HG03135 (cell line): ENCODE measurements at regions not wholly inside any gene's neighbourhood (a gene's known extent, or its start where the extent isn't known, plus 50 kb on each side); places are given as distances from the start of the nearest gene placed in this dataset.
"Not testable (repeated sequence)": the region's sequence is repeated elsewhere in the genome, so short reads cannot be mapped to it uniquely, and the experiment has no call there.

ENCODE experiments used
- ATAC-seq: cut with Tn5 transposase; IDR thresholded peaks from one replicate; pipeline ENCODE4 v1.9.1; 2021; ENCODE audit warnings: mild to moderate bottlenecking, moderate library complexity; ENCODE audit not compliant: unreplicated experiment

- no peak for ATAC-seq
Measured at GRCh38 chr13:90577726-90578125, 769.8 kb upstream of the MIR17HG start.

GRCh38 chr13:90585392-90585791 is 762.1 kb upstream of the MIR17HG start:
- no peak for ATAC-seq

GRCh38 chr13:90591260-90591926 is 756.1 kb upstream of the MIR17HG start:
- no peak for ATAC-seq

GRCh38 chr13:90591927-90592268 is 755.6 kb upstream of the MIR17HG start:
- no peak for ATAC-seq

- no peak for ATAC-seq
Measured at GRCh38 chr13:90592943-90593342, 754.5 kb upstream of the MIR17HG start.

- no peak for ATAC-seq
Measured at GRCh38 chr13:90594681-90595080, 752.8 kb upstream of the MIR17HG start.

- no peak for ATAC-seq
Measured at GRCh38 chr13:90605664-90606063, 741.8 kb upstream of the MIR17HG start.

- not testable (repeated sequence) for ATAC-seq
Measured at GRCh38 chr13:90606921-90607320, 740.6 kb upstream of the MIR17HG start.

GRCh38 chr13:90612391-90612790 is 735.1 kb upstream of the MIR17HG start:
- no peak for ATAC-seq

- no peak for ATAC-seq
Measured at GRCh38 chr13:90613076-90613795, 734.3 kb upstream of the MIR17HG start.

- ATAC-seq: no peak
Measured at GRCh38 chr13:90615236-90615635, 732.3 kb upstream of the MIR17HG start.

GRCh38 chr13:90615767-90616166 is 731.7 kb upstream of the MIR17HG start:
- no peak for ATAC-seq

- ATAC-seq: no peak
Measured at GRCh38 chr13:90618133-90618532, 729.4 kb upstream of the MIR17HG start.

GRCh38 chr13:90622541-90622940 is 724.9 kb upstream of the MIR17HG start:
- ATAC-seq: no peak

GRCh38 chr13:90623318-90624011 is 724.0 kb upstream of the MIR17HG start:
- ATAC-seq: no peak

GRCh38 chr13:90627813-90628212 is 719.7 kb upstream of the MIR17HG start:
- ATAC-seq: no peak

- no peak for ATAC-seq
Measured at GRCh38 chr13:90628471-90628870, 719.0 kb upstream of the MIR17HG start.

- ATAC-seq: no peak
Measured at GRCh38 chr13:90630716-90631115, 716.8 kb upstream of the MIR17HG start.

GRCh38 chr13:90632184-90632583 is 715.3 kb upstream of the MIR17HG start:
- no peak for ATAC-seq

- ATAC-seq: no peak
Measured at GRCh38 chr13:90633849-90634248, 713.6 kb upstream of the MIR17HG start.

- ATAC-seq: no peak
Measured at GRCh38 chr13:90640976-90641375, 706.5 kb upstream of the MIR17HG start.

- no peak for ATAC-seq
Measured at GRCh38 chr13:90641884-90642283, 705.6 kb upstream of the MIR17HG start.
